HEK293 (cell line): ENCODE measurements at regions not wholly inside any gene's neighbourhood (a gene's known extent, or its start where the extent isn't known, plus 50 kb on each side); places are given as distances from the start of the nearest gene placed in this dataset.

Source experiments
- CTCF ChIP-seq: fragments of 450-650 bp; formaldehyde crosslinking; IDR thresholded peaks from 2 replicates; pipeline ENCODE4 v1.5.1; 2016; ENCODE audit warnings: missing biosample characterization, missing genetic modification characterization
- ZNF266 ChIP-seq: fragments of 450-650 bp; formaldehyde crosslinking; IDR thresholded peaks from 2 replicates; pipeline ENCODE4 v1.5.1; 2016; ENCODE audit warnings: missing biosample characterization, missing genetic modification characterization, low read depth

- no peak for TF ChIP-seq CTCF (tag by site-specific recombination)
- no peak for TF ChIP-seq ZNF266 (tag by site-specific recombination)
Observed at GRCh38 chr6:16968101-16968500, 133.7 kb upstream of the STMND1 start.
